CD14-positive monocyte (primary cell): ENCODE measurements at regions not wholly inside any gene's neighbourhood (a gene's known extent, or its start where the extent isn't known, plus 50 kb on each side); places are given as distances from the start of the nearest gene placed in this dataset.
"Not testable (repeated sequence)": the region's sequence is repeated elsewhere in the genome, so short reads cannot be mapped to it uniquely, and the experiment has no call there.

Source experiments
- DNase-seq, 3 donors: peaks; one replicate each; pipeline ENCODE4 v3.0.0-alpha.2; 2011 to 2022
- H2AFZ ChIP-seq: 2 replicates; pipeline ENCODE4 v1.6.0; 2012; ENCODE audit warnings: mild to moderate bottlenecking, low read depth, low read length, inconsistent platforms; ENCODE audit not compliant: insufficient read depth, poor library complexity, severe bottlenecking
- H3K27ac ChIP-seq, 2 donors: 1 replicate in 1 of 2; 2 replicates in 1 of 2; pipeline ENCODE4 v1.5.1; 2012 to 2013; ENCODE audit warnings: low read length in 2 of 2, control low read depth in 1 of 2, inconsistent platforms in 1 of 2, low read depth in 1 of 2, mild to moderate bottlenecking in 1 of 2
- H3K27me3 ChIP-seq, 2 donors: one replicate each; pipeline versions ENCODE4 v1.6.0 to v1.6.1; 2011 to 2013; ENCODE audit warnings: low read length in 2 of 2; ENCODE audit not compliant: control insufficient read depth in 2 of 2, insufficient read depth in 2 of 2
- H3K36me3 ChIP-seq, 2 donors: replicated peaks in 1 of 2; 1 replicate in 1 of 2; 2 replicates in 1 of 2; pipeline versions ENCODE4 v1.5.1 to v1.6.1; 2012 to 2013; ENCODE audit warnings: low read length in 2 of 2, control low read depth in 1 of 2, inconsistent platforms in 1 of 2, mild to moderate bottlenecking in 1 of 2; ENCODE audit not compliant: insufficient read depth in 2 of 2, control insufficient read depth in 1 of 2
- H3K4me1 ChIP-seq, 2 donors: 1 replicate in 1 of 2; 2 replicates in 1 of 2; pipeline versions ENCODE4 v1.5.1 to v1.6.1; 2012 to 2013; ENCODE audit warnings: low read length in 2 of 2, control low read depth in 1 of 2, inconsistent platforms in 1 of 2, mild to moderate bottlenecking in 1 of 2, moderate library complexity in 1 of 2; ENCODE audit not compliant: insufficient read depth in 2 of 2, control insufficient read depth in 1 of 2
- H3K4me2 ChIP-seq: replicated peaks from 2 replicates; pipeline ENCODE3; 2012; ENCODE audit warnings: low read length, moderate library complexity, mild to moderate bottlenecking; ENCODE audit not compliant: poor library complexity, severe bottlenecking; ENCODE audit errors: extremely low read depth
- H3K4me3 ChIP-seq, 3 experiments: fragments of 200-600 bp in 1 of 3; sonication (generic) in 1 of 3; replicated peaks in 1 of 3; 1 replicate in 2 of 3; 2 replicates in 1 of 3; pipeline ENCODE4 v1.5.1; 2011 to 2013; ENCODE audit warnings: low read length in 3 of 3, mild to moderate bottlenecking in 3 of 3, control low read depth in 2 of 3, low read depth in 2 of 3, inconsistent platforms in 1 of 3, moderate library complexity in 1 of 3
- H3K79me2 ChIP-seq: 2 replicates; pipeline ENCODE4 v1.6.0; 2012; ENCODE audit warnings: mild to moderate bottlenecking, control low read depth, inconsistent platforms, low read length, moderate library complexity; ENCODE audit not compliant: insufficient read depth
- H3K9ac ChIP-seq: 2 replicates; pipeline ENCODE4 v1.6.0; 2017; ENCODE audit warnings: low read length, mild to moderate bottlenecking; ENCODE audit not compliant: insufficient read depth, poor library complexity, severe bottlenecking
- H3K9me3 ChIP-seq, 2 donors: replicated peaks in 1 of 2; 1 replicate in 1 of 2; 2 replicates in 1 of 2; pipeline versions ENCODE4 v1.5.1 to v1.6.1; 2012 to 2013; ENCODE audit warnings: low read length in 2 of 2, control low read depth in 1 of 2; ENCODE audit not compliant: control insufficient read depth in 1 of 2, insufficient read depth in 1 of 2
- H4K20me1 ChIP-seq: 2 replicates; pipeline ENCODE4 v1.6.0; 2012; ENCODE audit warnings: mild to moderate bottlenecking, low read length, control low read depth, moderate library complexity; ENCODE audit not compliant: insufficient read depth
- H3K27ac Mint-ChIP-seq, 7 donors: one replicate each; pipeline ENCODE4 v1.8.0; 2020; ENCODE audit warnings: mild to moderate bottlenecking in 7 of 7, mixed read lengths in 7 of 7, moderate library complexity in 6 of 7, inconsistent platforms in 2 of 7
- H3K27me3 Mint-ChIP-seq, 3 donors: one replicate each; pipeline ENCODE4 v1.8.0; 2021 to 2022; ENCODE audit warnings: low read depth in 3 of 3, mild to moderate bottlenecking in 3 of 3, mixed read lengths in 3 of 3, moderate library complexity in 3 of 3, inconsistent platforms in 1 of 3
- H3K36me3 Mint-ChIP-seq, 2 donors: one replicate each; pipeline ENCODE4 v1.8.0; 2020; ENCODE audit warnings: mixed read lengths in 2 of 2, inconsistent platforms in 1 of 2, mild to moderate bottlenecking in 1 of 2
- H3K4me1 Mint-ChIP-seq: one replicate; pipeline ENCODE4 v1.8.0; 2020; ENCODE audit warnings: mild to moderate bottlenecking, mixed read lengths
- H3K4me3 Mint-ChIP-seq, 2 donors: one replicate each; pipeline ENCODE4 v1.8.0; 2020; ENCODE audit warnings: mild to moderate bottlenecking in 2 of 2, mixed read lengths in 2 of 2, moderate library complexity in 1 of 2
- H3K9me3 Mint-ChIP-seq, 7 donors: one replicate each; pipeline ENCODE4 v1.8.0; 2020 to 2022; ENCODE audit warnings: mixed read lengths in 7 of 7, mild to moderate bottlenecking in 6 of 7, moderate library complexity in 6 of 7, inconsistent platforms in 2 of 7
- CTCF ChIP-seq: fragments of 200-600 bp; IDR thresholded peaks from one replicate; pipeline ENCODE4 v1.8.0; 2022; ENCODE audit warnings: antibody characterized with exemption, mild to moderate bottlenecking
- WGBS: methylation state at CpG from one replicate; pipeline ENCODE4 v1.1.5; 2013; ENCODE audit warnings: missing lambda C conversion rate; ENCODE audit not compliant: insufficient coverage; 5-methylcytosine and 5-hydroxymethylcytosine counted together
- intact Hi-C, 2 donors: fragments of 100-400 bp; cut with micrococcal nuclease; formaldehyde crosslinking; loops; one replicate each; pipeline versions ENCODE4 v1.15.0 to v1.15.1; 2023

DNA sequence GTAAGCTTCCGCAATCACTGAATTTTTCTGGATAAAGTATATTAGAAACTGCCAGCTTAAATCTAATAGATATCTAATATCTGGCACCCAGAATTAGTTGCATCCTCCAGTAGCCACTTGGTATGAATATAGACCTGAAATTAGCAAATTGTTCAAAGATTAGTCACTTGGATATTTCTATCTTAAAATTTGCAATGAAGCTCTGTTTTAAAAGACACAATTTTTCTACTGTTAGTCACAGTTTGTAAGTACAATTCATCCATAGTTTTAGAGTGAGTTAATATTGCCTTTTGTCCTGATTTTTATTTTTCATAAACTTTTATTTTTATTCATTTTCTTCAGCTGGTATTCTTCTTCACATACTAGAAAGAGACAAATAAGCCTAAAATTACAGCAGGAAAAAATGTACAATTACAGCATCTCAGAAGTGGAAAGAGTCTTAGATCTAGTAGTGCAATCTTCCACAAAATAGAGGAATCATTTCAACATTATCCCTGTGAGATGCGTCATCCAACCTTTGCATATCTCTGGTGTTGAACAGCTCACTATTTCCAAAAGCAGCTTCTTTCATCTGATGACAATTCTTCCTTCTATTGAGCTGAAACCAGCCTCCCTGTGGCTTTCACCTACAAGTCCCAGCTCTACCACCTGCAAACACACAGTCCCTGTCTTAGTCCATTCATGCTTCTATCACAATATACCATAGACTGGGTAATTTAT lies 190.0 kb upstream of the AR start:
- no peak overlapping the region for H3K27ac Mint-ChIP-seq
- H3K4me2 ChIP-seq = no peak overlapping the region
- no CpG with 5 or more reads among the region's 2 CpGs for WGBS

GRCh38 chrX:67361267-67361666 lies 182.6 kb upstream of the AR start:
- H2AFZ ChIP-seq, H3K4me3 Mint-ChIP-seq, H3K4me3 ChIP-seq, DNase-seq, H3K4me2 ChIP-seq, H3K27ac ChIP-seq, H3K9ac ChIP-seq, H3K79me2 ChIP-seq, H3K9me3 ChIP-seq, H3K36me3 ChIP-seq, H3K4me1 Mint-ChIP-seq, H3K9me3 Mint-ChIP-seq, H4K20me1 ChIP-seq, H3K27me3 Mint-ChIP-seq, H3K36me3 Mint-ChIP-seq, H3K27ac Mint-ChIP-seq, intact Hi-C loops, H3K4me1 ChIP-seq, H3K27me3 ChIP-seq: not testable (repeated sequence)
- no CpG with 5 or more reads among the region's 2 CpGs for WGBS

More for the DNA sequence above, 190.0 kb upstream of the AR start:
- Histone ChIP-seq H3K79me2 (no peaks in the 10 kb centered on the region), H2AFZ (no peak overlapping the region), H3K4me3 (no peak overlapping the region), H3K27me3 (no peaks in the 10 kb centered on the region), H3K4me1 (no peaks in the 10 kb centered on the region), H3K9me3 (peaks cover 0 to 6% of the 10 kb centered on the region in 2 donors), H3K27ac (no peak overlapping the region), H3K36me3 (no peaks in the 10 kb centered on the region), H4K20me1 (no peaks in the 10 kb centered on the region), H3K9ac (no peak overlapping the region)
- Mint-ChIP-seq H3K4me3 (no peak overlapping the region), H3K4me1 (no peaks in the 10 kb centered on the region), H3K36me3 (no peaks in the 10 kb centered on the region), H3K27me3 (peaks cover 0 to 4% (median 0%) of the 10 kb centered on the region in 3 donors), H3K9me3 (peaks cover 0 to 4% (median 3%) of the 10 kb centered on the region in 7 donors)
- intact Hi-C loops = no loop called here
- no peak for DNase-seq
- no peak for TF ChIP-seq CTCF
